ENCODE measurements at regions not wholly inside any gene's neighbourhood (a gene's known extent, or its start where the extent isn't known, plus 50 kb on each side); places are given as distances from the start of the nearest gene placed in this dataset.

GRCh38 chr12:29883941-29884554, 100.3 kb upstream of the TMTC1 start:
- Histone ChIP-seq H3K27me3 (no peaks in the 10 kb centered on the region), H3K27ac (no peak overlapping the region), H3K36me3 (no peaks in the 10 kb centered on the region), H3K4me1 (no peaks in the 10 kb centered on the region), H3K4me3 (no peak overlapping the region), H3K9me3 (no peaks in the 10 kb centered on the region)
- 37% methylated on average over 4 of the region's 4 CpGs for WGBS
- TF ChIP-seq POLR2AphosphoS5 (IDR thresholded peaks at IDR 0.05) (no peak), POLR2A (IDR thresholded peaks at IDR 0.05) (no peak), CTCF (IDR thresholded peaks at IDR 0.05) (no peak), EP300 (IDR thresholded peaks at IDR 0.05) (no peak)
- no peak for DNase-seq (ENCODE audit: low spot score in 2 of 2)

GRCh38 chr12:29883525-29883924, 99.8 kb upstream of the TMTC1 start:
- no peak for DNase-seq (ENCODE audit: low spot score in 2 of 2)
- no peak overlapping the region for H3K4me3 ChIP-seq
- no peak overlapping the region for H3K27ac ChIP-seq
- TF ChIP-seq CTCF (IDR thresholded peaks at IDR 0.05), result no peak
- TF ChIP-seq POLR2A (IDR thresholded peaks at IDR 0.05), result no peak
- TF ChIP-seq POLR2AphosphoS5 (IDR thresholded peaks at IDR 0.05), result no peak
- TF ChIP-seq EP300 (IDR thresholded peaks at IDR 0.05), result no peak
- no peaks in the 10 kb centered on the region for H3K4me1 ChIP-seq
- H3K9me3 ChIP-seq, result no peaks in the 10 kb centered on the region
- no peaks in the 10 kb centered on the region for H3K36me3 ChIP-seq
- H3K27me3 ChIP-seq, result no peaks in the 10 kb centered on the region

DNA sequence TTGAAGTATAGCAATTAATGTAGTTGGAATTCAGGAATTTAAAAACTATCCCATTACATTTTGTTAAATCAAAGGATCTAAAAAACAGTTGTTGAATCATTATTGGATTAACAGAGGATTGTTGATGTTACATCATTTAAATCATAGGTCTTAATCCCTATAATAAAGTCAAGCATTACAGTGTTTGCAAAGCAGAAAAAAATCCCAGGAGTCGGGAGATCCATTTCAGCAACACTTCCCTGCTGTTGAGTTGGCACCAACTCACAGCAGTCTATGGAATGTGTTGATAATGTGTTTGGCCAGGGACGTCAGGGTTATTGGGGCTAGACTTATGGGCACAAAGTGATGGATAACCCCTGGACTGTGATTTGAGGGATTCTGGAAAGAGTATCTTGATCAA, 99.1 kb upstream of the TMTC1 start:
- DNase-seq (ENCODE audit: low spot score in 2 of 2), result no peak
- Histone ChIP-seq H3K9me3 (no peaks in the 10 kb centered on the region), H3K4me3 (no peak overlapping the region), H3K27ac (no peak overlapping the region), H3K4me1 (no peaks in the 10 kb centered on the region), H3K27me3 (no peaks in the 10 kb centered on the region), H3K36me3 (no peaks in the 10 kb centered on the region)
- 43% methylated on average over 2 of the region's 2 CpGs for WGBS
- TF ChIP-seq EP300 (IDR thresholded peaks at IDR 0.05) (no peak), POLR2AphosphoS5 (IDR thresholded peaks at IDR 0.05) (no peak), CTCF (IDR thresholded peaks at IDR 0.05) (no peak), POLR2A (IDR thresholded peaks at IDR 0.05) (no peak)

DNA sequence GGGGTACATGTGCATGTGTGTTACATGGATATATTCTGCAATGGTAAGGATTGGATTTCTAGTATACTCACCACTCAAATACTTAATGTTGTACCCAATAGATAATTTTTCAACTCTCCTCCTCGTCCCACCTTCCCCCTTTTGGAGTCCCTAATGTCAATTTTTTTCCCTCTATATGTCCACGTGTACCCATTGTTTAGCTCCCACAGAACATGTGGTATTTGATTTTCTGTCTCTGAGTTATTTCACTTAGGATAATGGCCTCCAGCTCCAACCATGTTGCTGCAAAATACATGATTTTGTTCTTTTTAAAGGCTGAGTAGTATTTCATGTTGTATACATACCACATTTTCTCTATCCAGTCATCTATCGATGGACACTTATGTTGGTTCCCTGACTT, 97.2 kb upstream of the TMTC1 start:
- H3K4me3 ChIP-seq, result no peak overlapping the region
- no peak overlapping the region for H3K27ac ChIP-seq
- TF ChIP-seq CTCF (IDR thresholded peaks at IDR 0.05) (no peak), POLR2AphosphoS5 (IDR thresholded peaks at IDR 0.05) (no peak), EP300 (IDR thresholded peaks at IDR 0.05) (no peak), POLR2A (IDR thresholded peaks at IDR 0.05) (no peak)
- H3K9me3 ChIP-seq, result no peaks in the 10 kb centered on the region
- no peaks in the 10 kb centered on the region for H3K36me3 ChIP-seq
- 83% methylated on average over 3 of the region's 3 CpGs for WGBS
- H3K27me3 ChIP-seq, result no peaks in the 10 kb centered on the region
- H3K4me1 ChIP-seq, result no peaks in the 10 kb centered on the region
- DNase-seq (ENCODE audit: low spot score in 2 of 2), result no peak

DNA sequence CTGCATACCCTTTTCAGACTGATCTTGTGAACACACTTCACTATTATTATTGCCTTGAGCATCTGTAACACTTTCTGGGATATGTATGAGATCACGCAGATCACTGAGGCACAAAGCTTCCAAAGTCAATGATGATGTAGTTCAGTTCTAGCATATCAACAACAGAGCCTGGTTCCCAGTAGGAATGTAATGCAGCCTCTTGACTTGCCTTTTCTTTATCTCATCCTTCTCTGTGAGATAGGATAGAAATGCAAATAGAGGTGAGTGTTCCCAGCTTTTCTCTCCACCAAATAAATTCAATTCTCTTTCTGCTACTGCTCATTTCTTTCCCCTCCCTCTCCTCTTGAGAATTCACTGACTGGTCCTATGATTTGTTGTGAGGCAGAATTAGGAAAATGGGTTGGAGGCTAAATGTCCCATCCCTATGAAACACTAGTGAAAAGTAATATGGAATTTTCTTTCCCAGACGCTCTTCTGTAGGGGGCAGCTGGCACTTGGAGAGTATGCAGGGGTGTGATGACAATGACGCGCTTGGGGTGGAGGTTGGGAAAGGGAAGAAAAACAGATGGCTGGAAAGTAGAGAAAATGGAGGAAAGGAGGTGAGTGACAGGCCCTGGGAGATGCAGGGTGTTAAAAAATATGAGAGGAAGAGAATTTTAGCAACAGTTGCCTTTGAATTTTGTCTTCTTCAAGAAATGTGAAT, 96.0 kb upstream of the TMTC1 start:
- TF ChIP-seq POLR2A (IDR thresholded peaks at IDR 0.05), result no peak
- TF ChIP-seq CTCF (IDR thresholded peaks at IDR 0.05), result no peak
- no peak for TF ChIP-seq EP300 (IDR thresholded peaks at IDR 0.05)
- no peak for TF ChIP-seq POLR2AphosphoS5 (IDR thresholded peaks at IDR 0.05)
- H3K36me3 ChIP-seq, result no peaks in the 10 kb centered on the region
- WGBS, result 84% methylated on average over 4 of the region's 4 CpGs

More for the DNA sequence above, 96.0 kb upstream of the TMTC1 start:
- H3K27me3 ChIP-seq, result no peaks in the 10 kb centered on the region
- H3K4me3 ChIP-seq, result no peak overlapping the region
- H3K9me3 ChIP-seq, result no peaks in the 10 kb centered on the region
- H3K27ac ChIP-seq, result no peak overlapping the region
- no peak for DNase-seq (ENCODE audit: low spot score in 2 of 2)
- no peaks in the 10 kb centered on the region for H3K4me1 ChIP-seq

All from suprapubic skin (tissue), 4 donors.